Keratinocyte (primary cell): ENCODE measurements at regions not wholly inside any gene's neighbourhood (a gene's known extent, or its start where the extent isn't known, plus 50 kb on each side); places are given as distances from the start of the nearest gene placed in this dataset.

Experiments
- CTCF ChIP-seq, 3 experiments: IDR thresholded peaks in 1 of 3; conservative IDR thresholded peaks in 1 of 3; optimal IDR thresholded peaks in 1 of 3; 2 replicates in 2 of 3; 3 replicates in 1 of 3; pipeline versions ENCODE3 to v1.5.1; 2011; ENCODE audit warnings: low read length in 3 of 3, mild to moderate bottlenecking in 3 of 3, moderate library complexity in 2 of 3, control low read depth in 1 of 3, inconsistent platforms in 1 of 3; ENCODE audit not compliant: insufficient read depth in 2 of 3; ENCODE audit errors: extremely low read depth in 1 of 3
- EZH2 ChIP-seq: IDR thresholded peaks from one replicate; pipeline ENCODE4 v1.6.1; 2012; ENCODE audit warnings: inconsistent platforms, mild to moderate bottlenecking, low read length, moderate library complexity

- no peak for TF ChIP-seq CTCF (optimal IDR thresholded peaks at IDR 0.05 in 1 of 3, IDR thresholded peaks at IDR 0.05 in 1 of 3, conservative IDR thresholded peaks at IDR 0.05 in 1 of 3; ENCODE audit: extremely low read depth in 1 of 3, insufficient read depth in 2 of 3, low read length in 3 of 3)
- no peak for TF ChIP-seq EZH2
These were observed 367.9 kb upstream of the SLIT2 start for GRCh38 chr4:19883841-19884240.
